Lung microvascular endothelial cell (primary cell): ENCODE measurements at regions not wholly inside any gene's neighbourhood (a gene's known extent, or its start where the extent isn't known, plus 50 kb on each side); places are given as distances from the start of the nearest gene placed in this dataset.

ENCODE experiments used
- DNase-seq, 2 donors: peaks; one replicate each; pipeline versions ENCODE4 v3.0.0 to v3.0.0-alpha.2; 2010; ENCODE audit warnings: low read depth in 2 of 2

- DNase-seq: no peak
These were observed 72.7 kb upstream of the SPRED2 start for GRCh38 chr2:65504814-65505697.

GRCh38 chr2:65504201-65504600 lies 71.8 kb upstream of the SPRED2 start:
- no peak for DNase-seq

- DNase-seq: no peak
These were observed 71.3 kb upstream of the SPRED2 start for GRCh38 chr2:65503746-65504145.

- no peak for DNase-seq
These were observed 69.4 kb upstream of the SPRED2 start for GRCh38 chr2:65501836-65502235.

- DNase-seq: no peak
These were observed 68.7 kb upstream of the SPRED2 start for GRCh38 chr2:65501074-65501473.

GRCh38 chr2:65500310-65501040 lies 68.1 kb upstream of the SPRED2 start:
- no peak for DNase-seq

- no peak for DNase-seq
These were observed 66.8 kb upstream of the SPRED2 start for GRCh38 chr2:65499216-65499615.

GRCh38 chr2:65498396-65498795 lies 66.0 kb upstream of the SPRED2 start:
- no peak for DNase-seq

GRCh38 chr2:65495251-65495877 lies 63.0 kb upstream of the SPRED2 start:
- no peak for DNase-seq

GRCh38 chr2:65494078-65494477 lies 61.7 kb upstream of the SPRED2 start:
- DNase-seq: no peak

- peak; percentile 14 to 23 for DNase-seq
These were observed 59.0 kb upstream of the SPRED2 start for GRCh38 chr2:65491381-65491905.

GRCh38 chr2:65490222-65490621 lies 57.8 kb upstream of the SPRED2 start:
- DNase-seq: no peak

GRCh38 chr2:65489269-65489668 lies 56.9 kb upstream of the SPRED2 start:
- no peak for DNase-seq

GRCh38 chr2:65488527-65488926 lies 56.1 kb upstream of the SPRED2 start:
- DNase-seq: no peak

GRCh38 chr2:65487404-65487803 lies 55.0 kb upstream of the SPRED2 start:
- DNase-seq: no peak

GRCh38 chr2:65486802-65487201 lies 54.4 kb upstream of the SPRED2 start:
- DNase-seq: no peak

- DNase-seq: no peak
These were observed 53.9 kb upstream of the SPRED2 start for GRCh38 chr2:65486282-65486681.

- no peak for DNase-seq
These were observed 53.4 kb upstream of the SPRED2 start for GRCh38 chr2:65485839-65486238.

- DNase-seq: no peak
These were observed 51.4 kb upstream of the SPRED2 start for GRCh38 chr2:65483763-65484162.

- DNase-seq: no peak
These were observed 50.6 kb upstream of the SPRED2 start for GRCh38 chr2:65482971-65483370.
